GM12875 (cell line): ENCODE measurements at regions not wholly inside any gene's neighbourhood (a gene's known extent, or its start where the extent isn't known, plus 50 kb on each side); places are given as distances from the start of the nearest gene placed in this dataset.

ENCODE experiments used
- H3K4me3 ChIP-seq: one replicate; pipeline ENCODE4 v1.5.1; 2011; ENCODE audit warnings: low read depth, low read length, control low read depth
- TF ChIP-seq, protein P1 (sequence below): IDR thresholded peaks from 2 replicates; pipeline ENCODE4 v1.5.1; 2011; ENCODE audit warnings: low read depth, mild to moderate bottlenecking, control low read depth, inconsistent platforms, low read length, moderate library complexity, borderline replicate concordance; ENCODE audit not compliant: insufficient read depth

GRCh38 chr6:21906826-21907225 lies 313.3 kb downstream of the SOX4 start:
- TF ChIP-seq, protein P1, sequence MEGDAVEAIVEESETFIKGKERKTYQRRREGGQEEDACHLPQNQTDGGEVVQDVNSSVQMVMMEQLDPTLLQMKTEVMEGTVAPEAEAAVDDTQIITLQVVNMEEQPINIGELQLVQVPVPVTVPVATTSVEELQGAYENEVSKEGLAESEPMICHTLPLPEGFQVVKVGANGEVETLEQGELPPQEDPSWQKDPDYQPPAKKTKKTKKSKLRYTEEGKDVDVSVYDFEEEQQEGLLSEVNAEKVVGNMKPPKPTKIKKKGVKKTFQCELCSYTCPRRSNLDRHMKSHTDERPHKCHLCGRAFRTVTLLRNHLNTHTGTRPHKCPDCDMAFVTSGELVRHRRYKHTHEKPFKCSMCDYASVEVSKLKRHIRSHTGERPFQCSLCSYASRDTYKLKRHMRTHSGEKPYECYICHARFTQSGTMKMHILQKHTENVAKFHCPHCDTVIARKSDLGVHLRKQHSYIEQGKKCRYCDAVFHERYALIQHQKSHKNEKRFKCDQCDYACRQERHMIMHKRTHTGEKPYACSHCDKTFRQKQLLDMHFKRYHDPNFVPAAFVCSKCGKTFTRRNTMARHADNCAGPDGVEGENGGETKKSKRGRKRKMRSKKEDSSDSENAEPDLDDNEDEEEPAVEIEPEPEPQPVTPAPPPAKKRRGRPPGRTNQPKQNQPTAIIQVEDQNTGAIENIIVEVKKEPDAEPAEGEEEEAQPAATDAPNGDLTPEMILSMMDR, result no peak
- H3K4me3 ChIP-seq, result no peak overlapping the region

DNA sequence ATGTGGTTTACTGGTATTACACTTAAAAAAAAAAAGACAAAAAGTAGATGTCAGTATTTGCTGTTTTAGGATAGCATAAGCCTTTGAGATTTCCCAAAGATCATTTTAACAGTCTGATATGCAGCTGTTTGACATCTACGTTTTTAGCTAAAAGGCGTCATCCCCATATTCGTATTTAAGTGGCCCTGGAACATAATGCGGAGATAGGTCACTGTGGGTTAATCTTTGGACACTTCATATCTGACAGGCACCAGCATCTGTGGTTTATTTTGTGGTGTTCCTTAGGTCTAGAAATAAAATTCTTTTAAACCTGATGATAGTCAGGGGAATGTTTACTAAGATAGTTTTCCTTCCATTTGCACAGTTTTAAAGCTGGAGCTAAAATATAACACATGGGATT lies 313.7 kb downstream of the SOX4 start:
- TF ChIP-seq, protein P1, result no peak
- H3K4me3 ChIP-seq, result no peak overlapping the region

DNA sequence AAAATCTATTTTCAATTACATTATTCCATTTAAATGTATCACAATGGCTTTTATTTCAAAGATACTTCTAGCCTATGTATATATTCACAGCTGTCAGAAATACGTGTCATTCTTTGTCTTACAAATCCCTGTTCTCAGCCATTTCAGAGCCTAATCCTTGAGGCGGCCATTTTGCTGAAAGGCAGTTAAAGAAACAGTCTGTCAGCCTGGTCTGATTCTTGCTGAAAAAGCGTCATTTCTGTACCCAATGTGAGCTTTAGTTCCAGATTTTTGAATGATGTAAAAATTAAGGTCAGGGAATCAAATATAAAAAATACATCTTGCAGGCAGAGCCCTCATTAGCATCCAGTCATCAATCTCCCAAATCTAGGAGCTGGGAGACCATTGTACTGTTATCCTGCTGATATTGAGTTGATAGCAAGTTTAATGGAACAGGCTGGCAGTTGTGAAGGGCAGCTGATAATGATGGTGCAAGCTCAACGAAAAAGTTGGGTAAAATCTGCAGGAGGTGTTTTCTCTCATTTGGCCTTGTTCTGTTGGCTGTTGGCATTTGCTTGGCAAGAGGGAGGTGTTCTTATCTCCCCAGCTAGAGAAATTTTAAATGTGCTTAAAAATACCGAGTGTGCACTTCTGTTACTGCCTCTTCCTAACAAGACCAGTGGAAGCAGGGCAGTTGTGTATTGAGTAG lies 314.8 kb downstream of the SOX4 start:
- no peak overlapping the region for H3K4me3 ChIP-seq
- TF ChIP-seq, protein P1, result no peak

DNA sequence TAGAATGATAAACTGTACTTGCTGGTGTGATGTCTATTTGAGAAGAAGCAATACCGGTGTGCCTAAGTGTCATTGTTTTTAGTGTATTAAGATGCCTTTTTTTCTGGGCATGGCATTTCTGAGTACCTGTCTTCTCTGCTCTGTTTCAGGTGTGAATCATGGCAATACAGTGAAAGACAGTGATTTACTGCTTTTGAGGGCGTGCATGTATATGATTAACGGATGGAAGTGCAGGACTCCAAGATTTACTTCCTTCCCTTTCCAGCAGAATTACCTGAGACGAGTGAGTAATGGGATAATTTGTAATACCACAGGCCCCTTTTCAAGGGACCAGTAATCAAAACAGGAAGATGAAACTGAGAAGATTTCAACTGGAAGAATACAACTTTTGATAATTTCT lies 315.8 kb downstream of the SOX4 start:
- H3K4me3 ChIP-seq, result no peak overlapping the region
- TF ChIP-seq, protein P1, result no peak

DNA sequence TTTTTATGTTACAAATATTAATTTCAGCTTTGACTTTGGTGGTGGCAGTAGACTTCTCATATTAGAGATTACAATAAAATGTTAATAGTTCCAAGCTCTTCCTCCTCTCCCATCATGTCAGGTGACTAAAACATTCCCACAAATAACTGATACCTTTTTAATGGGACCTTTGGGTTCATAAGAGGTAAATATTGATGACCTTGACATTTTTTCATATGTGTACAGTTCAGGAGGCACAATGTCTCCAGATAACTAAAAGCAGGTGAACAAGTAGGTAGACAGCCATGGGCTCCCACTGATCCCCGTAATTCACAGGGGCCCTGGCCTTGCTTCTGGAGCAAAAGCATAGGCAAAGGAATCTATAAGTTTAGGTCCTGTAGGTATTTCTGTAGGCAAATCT lies 317.7 kb downstream of the SOX4 start:
- H3K4me3 ChIP-seq, result no peak overlapping the region
- TF ChIP-seq, protein P1, result no peak

DNA sequence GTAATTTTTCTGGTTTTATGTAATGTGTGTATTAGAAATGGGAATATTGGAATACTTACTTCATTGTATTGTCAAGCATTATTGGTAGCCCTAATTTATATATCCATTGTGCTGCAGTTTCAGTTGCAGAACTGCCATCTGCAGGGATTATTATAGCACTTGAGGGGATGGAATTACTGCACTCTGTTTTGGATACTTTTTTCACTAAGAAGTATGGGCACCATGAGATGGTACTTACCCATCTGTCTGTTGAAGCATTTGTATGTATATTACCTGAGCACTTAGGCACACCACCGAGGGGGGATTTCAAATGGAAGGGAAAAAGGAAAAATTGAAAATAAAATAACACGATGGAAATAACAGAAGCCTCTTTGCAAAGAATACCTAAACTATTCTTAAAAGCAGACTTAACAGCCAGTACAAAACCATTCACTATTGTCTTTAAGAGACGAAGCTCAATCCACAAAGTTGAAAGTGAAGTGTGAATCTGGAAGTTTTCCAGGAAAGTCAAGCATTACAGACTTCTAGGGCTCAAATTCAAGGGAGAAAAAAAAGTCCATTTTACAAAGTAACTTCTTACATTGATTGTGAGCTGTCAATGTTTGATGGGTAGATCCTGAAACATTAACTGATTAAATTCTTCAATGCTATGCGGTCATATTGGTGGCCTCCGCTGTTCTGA lies 318.7 kb downstream of the SOX4 start:
- TF ChIP-seq, protein P1, result no peak
- H3K4me3 ChIP-seq, result no peak overlapping the region
